GM23248 (cell line): ENCODE measurements at regions not wholly inside any gene's neighbourhood (a gene's known extent, or its start where the extent isn't known, plus 50 kb on each side); places are given as distances from the start of the nearest gene placed in this dataset.

Experiments
- EZH2 ChIP-seq: fragments of 200-600 bp; sonication (generic); IDR thresholded peaks from 2 replicates; pipeline ENCODE4 v1.6.1; 2018; ENCODE audit warnings: antibody characterized with exemption, mild to moderate bottlenecking; ENCODE audit not compliant: insufficient read depth, poor library complexity, severe bottlenecking
- EZH2phosphoT487 ChIP-seq: fragments of 200-600 bp; sonication (generic); IDR thresholded peaks from 2 replicates; pipeline ENCODE4 v1.6.1; 2018; ENCODE audit warnings: antibody characterized with exemption, moderate library complexity, mild to moderate bottlenecking, low read depth; ENCODE audit not compliant: insufficient read depth

- no peak for TF ChIP-seq EZH2
- no peak for TF ChIP-seq EZH2phosphoT487
These were observed 81.6 kb downstream of the SPTSSA start for GRCh38 chr14:34380471-34380845.
